Mammary epithelial cell (primary cell): ENCODE measurements at regions not wholly inside any gene's neighbourhood (a gene's known extent, or its start where the extent isn't known, plus 50 kb on each side); places are given as distances from the start of the nearest gene placed in this dataset.

ENCODE experiments used
- EZH2 ChIP-seq: IDR thresholded peaks from 2 replicates; pipeline ENCODE4 v1.6.1; 2012; ENCODE audit warnings: low read length, inconsistent platforms, borderline replicate concordance
- TF ChIP-seq, protein P1 (sequence below), 2 donors: IDR thresholded peaks in 1 of 2; conservative IDR thresholded peaks in 1 of 2; 2 replicates each; pipeline ENCODE4 v1.5.1; 2011 to 2012; ENCODE audit warnings: inconsistent platforms in 2 of 2, low read length in 2 of 2, mild to moderate bottlenecking in 2 of 2, control low read depth in 1 of 2, low read depth in 1 of 2; ENCODE audit not compliant: insufficient read depth in 1 of 2; ENCODE audit errors: extremely low read depth in 1 of 2

DNA sequence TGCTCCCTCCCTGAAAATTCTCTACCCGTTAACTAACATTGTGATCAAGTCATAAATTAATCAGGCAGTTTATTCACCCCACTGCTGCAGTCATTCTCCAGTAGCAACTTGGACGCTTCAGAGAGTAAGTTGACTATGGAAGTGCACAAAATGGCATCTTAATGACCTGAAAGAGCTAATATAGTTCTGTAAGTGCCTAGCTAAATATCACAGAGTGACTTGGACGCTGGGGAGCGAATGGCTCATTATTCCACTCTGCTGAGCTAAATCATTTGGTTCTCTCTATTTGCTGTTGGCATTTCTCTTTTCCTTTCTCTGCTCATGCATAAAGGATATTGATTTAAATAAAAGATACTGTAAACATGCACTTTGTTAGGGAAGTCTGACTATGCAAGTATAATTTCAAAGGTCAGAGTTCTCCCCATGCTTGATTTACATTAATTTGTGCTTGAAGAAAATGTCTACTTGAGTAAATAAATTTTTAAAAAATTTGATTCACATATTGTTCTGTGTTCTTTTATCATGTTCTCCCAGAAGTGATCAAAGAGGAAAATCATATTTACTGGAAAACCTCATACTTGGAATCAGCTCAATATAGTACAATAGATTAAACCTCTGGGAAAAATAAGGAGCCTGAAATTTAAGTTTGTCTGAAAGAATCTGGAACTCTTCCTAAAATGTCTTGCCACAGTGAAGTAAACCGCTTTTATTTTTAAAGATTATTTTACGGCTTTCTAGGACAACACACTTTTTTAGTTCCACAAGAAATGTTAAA lies 169.5 kb upstream of the HAPLN1 start:
- TF ChIP-seq, protein P1, sequence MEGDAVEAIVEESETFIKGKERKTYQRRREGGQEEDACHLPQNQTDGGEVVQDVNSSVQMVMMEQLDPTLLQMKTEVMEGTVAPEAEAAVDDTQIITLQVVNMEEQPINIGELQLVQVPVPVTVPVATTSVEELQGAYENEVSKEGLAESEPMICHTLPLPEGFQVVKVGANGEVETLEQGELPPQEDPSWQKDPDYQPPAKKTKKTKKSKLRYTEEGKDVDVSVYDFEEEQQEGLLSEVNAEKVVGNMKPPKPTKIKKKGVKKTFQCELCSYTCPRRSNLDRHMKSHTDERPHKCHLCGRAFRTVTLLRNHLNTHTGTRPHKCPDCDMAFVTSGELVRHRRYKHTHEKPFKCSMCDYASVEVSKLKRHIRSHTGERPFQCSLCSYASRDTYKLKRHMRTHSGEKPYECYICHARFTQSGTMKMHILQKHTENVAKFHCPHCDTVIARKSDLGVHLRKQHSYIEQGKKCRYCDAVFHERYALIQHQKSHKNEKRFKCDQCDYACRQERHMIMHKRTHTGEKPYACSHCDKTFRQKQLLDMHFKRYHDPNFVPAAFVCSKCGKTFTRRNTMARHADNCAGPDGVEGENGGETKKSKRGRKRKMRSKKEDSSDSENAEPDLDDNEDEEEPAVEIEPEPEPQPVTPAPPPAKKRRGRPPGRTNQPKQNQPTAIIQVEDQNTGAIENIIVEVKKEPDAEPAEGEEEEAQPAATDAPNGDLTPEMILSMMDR (conservative IDR thresholded peaks at IDR 0.05 in 1 of 2, IDR thresholded peaks at IDR 0.05 in 1 of 2; ENCODE audit: extremely low read depth in 1 of 2, insufficient read depth in 1 of 2, low read depth in 1 of 2, low read length in 2 of 2): no peak
- no peak for TF ChIP-seq EZH2
